NK-92 treated with Interleukin-12 subunit alpha and Interleukin-12 subunit beta, amount 100 ng/mL, for 24 hours (cell line): ENCODE measurements at regions not wholly inside any gene's neighbourhood (a gene's known extent, or its start where the extent isn't known, plus 50 kb on each side); places are given as distances from the start of the nearest gene placed in this dataset.
"Not testable (repeated sequence)": the region's sequence is repeated elsewhere in the genome, so short reads cannot be mapped to it uniquely, and the experiment has no call there.

Experiments used
- DNase-seq: peaks from one replicate; lab custom pipeline; 2025; lab: John Stamatoyannopoulos, UW

DNA sequence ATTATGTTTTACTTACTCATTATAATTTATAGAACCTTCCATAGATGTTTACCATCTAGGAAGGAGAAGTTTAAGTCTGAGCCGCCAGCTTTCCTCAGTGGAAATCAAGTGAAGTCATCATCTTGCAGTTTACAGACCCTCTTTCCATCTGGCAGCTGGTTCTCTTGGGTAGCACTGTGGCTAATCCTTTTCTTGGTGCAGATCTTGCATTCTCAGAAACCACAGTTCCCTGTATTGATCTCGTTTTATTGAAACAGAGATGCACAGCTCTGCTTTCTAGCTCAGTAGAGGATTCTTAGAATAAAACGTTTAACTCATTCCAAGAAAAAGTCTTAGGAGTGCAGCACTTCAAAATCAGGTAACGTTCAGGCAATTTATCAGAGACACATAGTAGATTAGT, 1154.7 kb downstream of the FOXD4L5 start:
- not testable (repeated sequence) for DNase-seq

- DNase-seq, result no peak
Observed at GRCh38 chr9:64128572-64128971, 1156.4 kb downstream of the FOXD4L5 start.

DNA sequence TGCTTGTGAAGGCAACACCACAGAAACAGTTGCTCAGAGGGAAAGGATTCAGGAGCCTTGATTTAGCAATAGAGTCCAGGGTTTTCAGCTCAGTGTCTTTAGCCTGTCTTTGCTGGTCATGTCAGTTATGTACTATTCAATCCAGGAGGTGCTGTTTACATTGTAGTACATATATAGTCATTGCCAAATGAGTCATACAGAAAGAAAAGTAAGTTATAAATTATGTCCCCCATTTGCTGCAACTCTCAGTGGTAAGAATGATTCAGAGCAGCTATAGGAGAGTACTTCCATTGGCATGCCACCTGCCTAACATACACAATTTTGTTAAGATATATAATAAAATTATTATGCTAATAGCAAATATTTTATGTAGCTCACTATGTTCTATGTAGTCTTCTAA, 1163.4 kb downstream of the FOXD4L5 start:
- DNase-seq, result not testable (repeated sequence)

DNA sequence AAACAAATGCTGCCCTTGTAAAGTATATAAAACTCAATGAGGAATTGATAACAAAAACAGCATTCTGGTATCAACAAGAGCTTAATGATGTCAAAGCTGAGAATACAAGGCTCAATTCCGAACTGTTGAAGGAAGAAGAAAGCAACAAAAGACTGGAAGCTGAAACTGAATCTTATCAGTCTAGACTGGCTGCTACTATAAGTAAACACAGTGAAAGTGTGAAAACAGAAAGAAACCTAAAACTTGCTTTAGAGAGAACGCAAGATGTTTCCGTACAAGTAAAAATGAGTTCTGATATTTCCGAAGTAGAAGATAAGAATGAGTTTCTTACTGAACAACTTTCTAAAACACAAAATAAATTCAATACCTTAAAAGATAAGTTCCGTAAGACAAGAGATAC, 1167.7 kb downstream of the FOXD4L5 start:
- DNase-seq, result not testable (repeated sequence)

GRCh38 chr9:64107867-64108266, 1177.1 kb downstream of the FOXD4L5 start:
- DNase-seq, result peak; percentile 5

DNA sequence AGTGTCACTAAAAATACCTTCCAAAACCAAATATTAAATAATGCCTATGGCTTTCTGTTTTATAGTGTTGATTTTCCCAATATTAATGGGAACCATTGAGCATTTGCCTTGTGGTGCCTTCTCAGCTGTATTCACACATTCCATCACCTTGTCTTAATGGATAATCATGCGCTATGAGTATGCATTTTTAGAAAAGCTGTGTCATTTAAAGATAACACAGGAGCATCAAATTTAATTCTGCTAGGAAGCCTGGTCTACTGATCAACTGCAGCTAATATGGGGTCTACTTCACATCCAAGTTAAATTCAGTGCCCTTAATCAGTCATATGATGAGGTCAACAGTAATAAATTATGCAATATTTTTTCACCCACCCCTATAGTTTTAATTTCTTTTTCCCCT, 1177.8 kb downstream of the FOXD4L5 start:
- not testable (repeated sequence) for DNase-seq

DNA sequence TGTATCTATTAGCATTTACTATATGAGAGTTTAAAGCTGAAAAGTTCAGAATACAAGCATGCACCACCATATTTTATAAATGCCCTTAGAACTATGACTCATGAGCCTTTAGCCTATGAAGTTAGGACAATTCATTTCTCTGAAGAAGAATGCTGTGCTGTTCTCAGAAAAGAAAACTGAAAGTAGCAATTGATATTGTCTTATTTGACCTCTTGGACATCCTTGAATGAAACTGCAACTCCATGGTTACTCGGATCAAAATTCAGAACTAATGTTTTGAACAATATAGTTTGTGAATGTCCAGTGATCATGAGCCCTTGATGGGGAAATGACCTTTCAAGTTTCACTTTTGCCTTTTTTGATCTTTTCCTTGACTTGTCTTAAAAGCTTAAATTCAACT, 1179.8 kb downstream of the FOXD4L5 start:
- not testable (repeated sequence) for DNase-seq

GRCh38 chr9:64101504-64101903, 1183.5 kb downstream of the FOXD4L5 start:
- not testable (repeated sequence) for DNase-seq

DNA sequence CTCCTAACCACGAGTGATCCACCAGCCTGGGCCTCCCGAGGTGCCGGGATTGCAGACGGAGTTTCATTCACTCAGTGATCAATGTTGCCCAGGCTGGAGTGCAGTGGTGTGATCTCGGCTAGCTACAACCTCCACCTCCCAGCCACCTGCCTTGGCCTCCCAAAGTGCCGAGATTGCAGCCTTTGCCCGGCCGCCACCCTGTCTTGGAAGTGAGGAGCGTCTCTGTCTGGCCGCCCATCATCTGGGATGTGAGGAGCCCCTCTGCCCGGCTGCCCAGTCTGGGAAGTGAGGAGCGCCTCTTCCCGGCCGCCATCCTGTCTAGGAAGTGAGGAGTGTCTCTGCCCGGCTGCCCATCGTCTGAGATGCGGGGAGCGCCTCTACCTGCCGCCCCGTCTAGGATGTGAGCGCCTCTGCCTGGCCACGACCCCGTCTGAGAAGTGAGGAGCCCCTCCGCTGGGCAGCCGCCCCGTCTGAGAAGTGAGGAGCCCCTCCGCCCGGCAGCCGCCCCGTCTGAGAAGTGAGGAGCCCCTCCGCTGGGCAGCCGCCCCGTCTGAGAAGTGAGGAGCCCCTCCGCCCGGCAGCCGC, 1184.3 kb downstream of the FOXD4L5 start:
- DNase-seq, result not testable (repeated sequence)

DNA sequence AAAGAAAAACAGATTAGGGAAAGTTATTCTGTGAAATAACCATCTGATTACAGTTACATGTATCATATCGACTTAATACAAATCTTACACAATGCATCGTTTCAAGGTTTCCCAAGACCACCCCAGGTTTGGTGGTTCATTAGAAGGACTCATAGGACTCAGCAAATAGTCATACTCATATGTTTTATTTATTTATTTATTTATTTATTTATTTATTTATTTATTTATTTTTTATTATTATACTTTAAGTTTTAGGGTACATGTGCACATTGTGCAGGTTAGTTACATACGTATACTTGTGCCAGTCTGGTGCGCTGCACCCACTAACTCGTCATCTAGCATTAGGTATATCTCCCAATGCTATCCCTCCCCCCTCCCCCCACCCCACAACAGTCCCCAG, 1199.0 kb downstream of the FOXD4L5 start:
- not testable (repeated sequence) for DNase-seq

DNA sequence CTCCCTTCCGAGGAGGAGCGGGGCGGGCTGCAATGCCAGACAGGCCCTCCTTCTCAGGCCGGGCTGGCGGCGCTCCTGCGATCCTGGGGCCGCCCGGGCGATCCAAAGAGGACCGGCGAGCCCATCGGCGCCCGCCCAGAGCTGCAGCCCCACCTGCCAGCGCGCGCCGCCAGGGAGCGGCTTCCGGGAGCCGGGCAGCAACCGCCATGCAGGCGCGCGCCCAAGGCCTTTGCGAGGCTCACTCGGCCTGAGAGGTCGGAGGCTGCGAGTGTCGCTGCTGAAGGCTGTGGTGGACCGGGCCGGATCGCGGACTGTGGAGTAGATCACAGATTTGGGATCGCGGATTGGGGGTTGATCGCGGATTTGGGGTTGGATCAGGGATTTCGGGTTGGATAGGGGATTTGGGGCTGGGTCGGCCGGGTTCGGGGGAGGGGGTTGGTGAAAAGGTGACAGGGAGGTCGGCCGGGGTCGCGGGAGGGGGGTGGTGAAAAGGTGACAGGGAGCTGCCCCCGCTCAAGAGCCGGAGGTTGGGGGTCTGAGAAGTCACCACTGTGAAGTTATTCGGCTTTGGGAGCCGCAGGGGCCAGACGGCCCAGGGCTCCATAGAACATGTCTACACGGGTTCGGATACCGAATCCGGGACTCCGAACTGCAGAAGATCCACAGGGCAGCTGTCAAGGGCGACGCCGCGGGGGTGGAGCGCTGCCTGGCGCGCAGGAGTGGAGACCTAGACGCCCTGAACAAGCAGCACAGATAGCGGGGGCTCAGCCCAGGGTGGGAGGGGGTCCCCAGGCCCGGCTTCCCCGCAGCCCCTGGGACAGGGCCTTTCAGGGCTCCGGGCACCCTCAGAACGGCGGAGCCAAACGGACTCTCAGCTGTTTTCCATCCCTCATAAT, 1213.4 kb downstream of the FOXD4L5 start:
- DNase-seq, result not testable (repeated sequence)

DNA sequence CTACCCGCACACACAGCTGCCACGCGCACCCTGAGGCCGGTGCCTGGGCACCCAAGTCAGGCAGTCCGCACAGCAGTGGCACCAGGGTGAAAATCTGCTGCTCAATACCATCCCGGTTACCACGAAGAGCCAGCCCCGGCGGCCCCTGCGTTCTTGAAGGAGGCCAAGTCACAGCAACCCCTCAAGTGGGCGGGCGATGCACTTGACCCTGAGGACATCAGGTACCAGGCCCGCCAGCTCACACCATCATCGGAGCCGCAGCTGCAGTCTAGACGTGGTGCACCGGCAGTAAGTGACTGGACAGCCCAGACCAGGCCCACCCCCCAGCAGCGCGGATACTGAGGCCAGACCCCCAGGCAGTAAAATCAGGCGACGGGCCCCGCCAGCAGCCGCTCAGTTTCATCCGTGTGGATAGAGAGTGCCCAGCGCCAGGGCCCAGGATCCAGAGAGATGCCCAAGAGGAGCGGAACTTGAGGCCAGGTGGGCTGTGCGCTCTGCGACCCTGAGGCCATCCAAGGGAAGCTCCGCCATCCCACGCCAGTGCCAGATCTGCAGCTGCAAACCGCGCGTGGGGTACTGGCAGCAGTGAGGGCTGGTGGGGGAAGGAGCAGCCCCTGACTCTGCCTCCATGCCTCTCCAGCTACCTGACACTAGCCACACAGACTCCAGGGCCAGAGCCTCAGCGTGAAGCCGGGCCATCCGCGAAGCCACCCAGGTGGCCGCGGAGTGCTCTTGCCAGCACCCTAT, 1214.2 kb downstream of the FOXD4L5 start:
- not testable (repeated sequence) for DNase-seq

DNA sequence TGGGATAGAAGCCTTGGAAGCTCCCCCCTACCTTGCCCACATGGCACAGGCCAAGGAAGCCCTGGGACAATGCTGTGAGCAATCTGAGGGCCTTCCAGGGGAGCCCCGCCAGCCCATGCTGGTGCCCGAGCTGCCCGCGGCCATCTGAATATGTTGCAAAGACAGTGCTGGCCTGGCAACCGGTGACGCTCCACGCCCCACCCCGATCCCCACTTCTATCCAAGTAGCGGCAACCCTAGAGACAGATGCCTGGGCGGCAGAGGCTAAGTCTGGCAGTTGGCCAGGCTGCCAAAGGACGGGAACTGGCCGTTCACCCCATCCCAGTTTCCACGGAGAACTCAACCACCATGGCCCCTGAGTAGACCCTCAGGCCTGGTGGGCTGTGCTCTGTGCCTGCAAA, 1214.9 kb downstream of the FOXD4L5 start:
- DNase-seq, result not testable (repeated sequence)

DNA sequence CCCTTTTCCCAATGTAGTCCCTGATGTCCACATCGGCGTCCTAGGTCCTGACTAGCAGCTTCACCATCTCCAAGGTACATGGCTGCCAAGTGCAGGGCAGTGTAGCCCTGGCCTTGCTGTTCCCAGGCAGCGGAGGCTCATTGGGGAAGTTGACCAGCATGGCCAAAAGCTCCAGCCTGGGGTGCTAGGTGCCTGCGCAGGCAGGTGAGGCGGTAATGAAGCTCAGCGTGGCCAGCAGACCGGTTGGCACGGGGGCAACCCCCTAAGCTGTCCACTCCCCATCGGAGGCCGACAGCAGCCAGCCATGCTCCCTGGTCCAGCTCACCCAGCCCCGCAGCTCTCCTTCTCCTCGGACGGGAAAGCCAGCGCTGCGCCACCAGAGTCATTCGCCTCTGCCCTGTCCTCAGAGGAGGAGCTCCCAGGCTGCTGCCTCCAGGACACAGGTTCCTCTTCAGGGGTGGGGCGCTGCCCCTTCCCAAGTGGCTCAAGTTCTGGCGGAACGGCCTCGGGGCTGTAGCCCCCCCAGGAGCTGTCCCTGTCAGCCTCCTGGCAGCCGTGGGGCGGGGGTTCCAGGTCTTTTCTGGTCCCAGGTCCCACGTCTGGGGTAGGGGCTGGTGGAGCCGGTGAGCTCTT, 1218.2 kb downstream of the FOXD4L5 start:
- DNase-seq, result no peak

DNA sequence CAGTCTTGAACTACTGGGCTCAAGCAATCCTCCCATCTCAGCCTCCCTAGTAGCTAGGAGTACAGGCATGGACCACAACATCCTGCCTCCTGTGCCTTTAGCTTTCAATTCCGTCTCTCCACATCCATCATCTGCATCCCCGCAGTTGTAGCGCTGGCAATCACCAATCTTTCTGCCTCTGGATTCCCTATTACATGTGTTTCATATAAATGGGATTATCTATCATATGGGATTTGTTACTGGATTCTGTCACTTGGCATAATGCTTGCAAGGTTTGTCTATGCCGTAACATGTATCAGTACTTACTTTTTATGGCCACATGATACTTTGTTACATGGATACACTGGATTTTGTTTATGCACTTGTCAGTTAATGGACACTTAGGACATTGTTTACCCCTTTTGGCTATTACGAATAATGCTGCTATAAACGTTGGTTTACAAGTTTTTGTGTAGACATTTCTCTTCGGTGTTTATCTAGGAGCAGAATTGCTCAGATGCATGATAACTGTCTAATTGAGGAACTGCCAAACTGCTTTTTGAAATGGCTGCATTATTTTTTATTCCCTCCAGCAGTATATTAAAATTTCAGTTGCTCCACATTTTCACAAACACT, 1223.9 kb downstream of the FOXD4L5 start:
- no peak for DNase-seq

GRCh38 chr9:64058070-64058469, 1226.9 kb downstream of the FOXD4L5 start:
- not testable (repeated sequence) for DNase-seq

DNA sequence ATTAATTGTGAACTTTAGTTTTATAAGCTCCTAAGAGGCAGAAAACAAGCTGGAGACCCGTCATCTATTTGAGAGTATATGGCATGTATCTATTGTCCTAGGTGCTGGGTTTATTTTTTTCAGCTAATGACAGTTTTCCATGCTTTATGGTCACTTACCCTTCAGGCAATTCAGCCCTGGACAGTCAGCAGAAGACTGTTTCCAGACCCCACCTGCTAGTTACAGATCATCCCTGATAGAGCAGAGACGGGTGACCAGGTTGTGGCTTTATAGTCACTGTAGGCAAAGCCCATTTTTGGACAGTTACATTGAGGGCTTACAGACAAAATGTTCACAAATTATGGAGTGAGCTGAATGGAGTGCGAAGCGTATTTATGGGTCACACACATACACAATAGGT, 1227.5 kb downstream of the FOXD4L5 start:
- no peak for DNase-seq

GRCh38 chr9:64028925-64029324, 1256.1 kb downstream of the FOXD4L5 start:
- not testable (repeated sequence) for DNase-seq

GRCh38 chr9:64020696-64021491, 1264.1 kb downstream of the FOXD4L5 start:
- DNase-seq, result not testable (repeated sequence)

- not testable (repeated sequence) for DNase-seq
Observed at GRCh38 chr9:64017666-64018065, 1267.3 kb downstream of the FOXD4L5 start.
